ENCODE measurements at regions not wholly inside any gene's neighbourhood (a gene's known extent, or its start where the extent isn't known, plus 50 kb on each side); places are given as distances from the start of the nearest gene placed in this dataset.

DNA sequence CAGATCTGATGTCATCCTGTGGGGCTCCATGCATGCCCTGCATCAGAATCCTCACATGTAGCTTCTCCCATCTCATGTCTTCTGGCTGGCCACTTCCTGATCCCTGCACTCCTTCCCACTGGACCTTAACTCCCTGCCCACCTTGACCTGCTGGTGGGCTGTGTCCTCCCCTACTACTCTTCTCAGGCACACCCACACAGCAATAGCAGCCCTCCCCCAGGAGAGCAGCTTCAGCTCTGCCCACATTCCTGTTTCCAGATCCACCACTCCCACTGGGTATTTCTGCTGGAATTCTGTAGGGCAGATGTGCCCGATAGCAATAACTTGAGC is 137.0 kb upstream of the HS6ST1 start:
- no peaks in the 10 kb centered on the region for H3K36me3 ChIP-seq
- no peak overlapping the region for H3K27ac ChIP-seq
- FAIRE-seq: no peak
- H3K27me3 ChIP-seq: no peaks in the 10 kb centered on the region
- TF ChIP-seq, protein P1, sequence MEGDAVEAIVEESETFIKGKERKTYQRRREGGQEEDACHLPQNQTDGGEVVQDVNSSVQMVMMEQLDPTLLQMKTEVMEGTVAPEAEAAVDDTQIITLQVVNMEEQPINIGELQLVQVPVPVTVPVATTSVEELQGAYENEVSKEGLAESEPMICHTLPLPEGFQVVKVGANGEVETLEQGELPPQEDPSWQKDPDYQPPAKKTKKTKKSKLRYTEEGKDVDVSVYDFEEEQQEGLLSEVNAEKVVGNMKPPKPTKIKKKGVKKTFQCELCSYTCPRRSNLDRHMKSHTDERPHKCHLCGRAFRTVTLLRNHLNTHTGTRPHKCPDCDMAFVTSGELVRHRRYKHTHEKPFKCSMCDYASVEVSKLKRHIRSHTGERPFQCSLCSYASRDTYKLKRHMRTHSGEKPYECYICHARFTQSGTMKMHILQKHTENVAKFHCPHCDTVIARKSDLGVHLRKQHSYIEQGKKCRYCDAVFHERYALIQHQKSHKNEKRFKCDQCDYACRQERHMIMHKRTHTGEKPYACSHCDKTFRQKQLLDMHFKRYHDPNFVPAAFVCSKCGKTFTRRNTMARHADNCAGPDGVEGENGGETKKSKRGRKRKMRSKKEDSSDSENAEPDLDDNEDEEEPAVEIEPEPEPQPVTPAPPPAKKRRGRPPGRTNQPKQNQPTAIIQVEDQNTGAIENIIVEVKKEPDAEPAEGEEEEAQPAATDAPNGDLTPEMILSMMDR (IDR thresholded peaks at IDR 0.05): no peak
- no peak for ATAC-seq
- intact Hi-C loops (cut with DNase I): no loop called here
- WGBS, 2 donors: 96 to 100% methylated on average over 1 of the region's 1 CpG
- H3K4me1 ChIP-seq: no peaks in the 10 kb centered on the region
- H3K4me3 ChIP-seq: no peak overlapping the region
- no peaks in the 10 kb centered on the region for H3K9me3 ChIP-seq
- DNase-seq: peak in 1 of 6 donors; percentile 2

DNA sequence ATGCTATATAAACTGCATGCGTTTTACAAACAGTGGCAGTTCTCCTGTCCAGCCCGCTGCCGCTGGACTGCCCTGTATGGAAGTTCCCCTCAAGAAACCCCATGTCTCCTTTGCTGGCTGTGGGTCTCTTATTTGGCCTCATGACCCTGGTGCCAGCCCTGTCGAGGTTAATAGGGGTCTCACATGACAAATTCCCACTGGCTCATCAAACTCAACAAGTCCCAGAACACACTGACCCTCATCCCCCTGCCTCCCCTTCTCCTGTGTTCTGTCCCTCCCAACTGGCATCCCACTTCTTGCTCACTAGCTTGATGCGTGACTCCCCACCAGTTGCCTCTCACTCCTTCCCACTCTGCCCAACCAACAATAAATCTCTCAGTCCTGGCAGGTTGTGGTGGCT is 137.6 kb upstream of the HS6ST1 start:
- TF ChIP-seq, protein P1 (IDR thresholded peaks at IDR 0.05): no peak
- H3K4me3 ChIP-seq: no peak overlapping the region
- no peak overlapping the region for H3K27ac ChIP-seq
- ATAC-seq: no peak
- H3K9me3 ChIP-seq: no peaks in the 10 kb centered on the region
- DNase-seq: peak in 1 of 6 donors; percentile 2
- intact Hi-C loops (cut with DNase I): no loop called here
- no peaks in the 10 kb centered on the region for H3K27me3 ChIP-seq
- 90 to 93% methylated on average over 5 of the region's 5 CpGs for WGBS, 2 donors
- no peak for FAIRE-seq
- H3K36me3 ChIP-seq: no peaks in the 10 kb centered on the region
- no peaks in the 10 kb centered on the region for H3K4me1 ChIP-seq

DNA sequence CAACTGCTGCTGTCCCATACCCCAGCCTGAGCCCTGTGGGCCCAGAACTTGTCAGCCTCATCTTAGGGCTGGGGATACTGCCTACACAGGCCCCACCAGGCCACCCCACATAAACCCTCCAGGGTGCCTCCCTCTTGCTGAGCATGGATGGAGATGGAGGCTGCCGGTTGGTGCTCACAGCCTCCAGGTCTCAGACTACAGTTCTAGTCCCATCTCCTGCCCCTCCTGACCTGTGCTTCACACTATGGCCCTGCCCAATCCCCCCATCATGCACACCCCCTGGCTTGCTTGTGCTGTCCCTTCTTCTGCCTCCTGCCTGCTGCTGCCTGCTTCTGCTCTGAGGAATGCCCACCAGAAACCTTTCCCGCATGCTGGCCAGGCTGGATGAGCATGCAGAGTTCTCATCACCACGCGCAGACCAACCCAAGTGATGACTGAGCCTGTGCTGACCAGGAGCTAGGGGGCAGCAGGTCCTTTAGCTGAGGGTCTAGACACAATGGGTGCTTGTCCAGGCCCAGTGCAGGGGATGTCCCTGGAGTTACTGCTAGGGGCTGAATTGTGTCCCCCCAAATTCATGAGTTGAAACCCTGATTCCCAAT is 138.4 kb upstream of the HS6ST1 start:
- TF ChIP-seq, protein P1 (IDR thresholded peaks at IDR 0.05): no peak
- peak in 1 of 6 donors; percentile 8 for DNase-seq
- Histone ChIP-seq H3K4me3 (no peak overlapping the region), H3K36me3 (no peaks in the 10 kb centered on the region), H3K4me1 (no peaks in the 10 kb centered on the region), H3K27me3 (no peaks in the 10 kb centered on the region), H3K27ac (peak overlapping the region in 3 of 4 donors; percentile 16 to 64 (median 52)), H3K9me3 (no peaks in the 10 kb centered on the region)
- FAIRE-seq: no peak
- no peak for ATAC-seq
- whole genome bisulfite sequencing, 2 donors: 98% methylated on average over 4 of the region's 4 CpGs
- intact Hi-C loops (cut with DNase I): no loop called here

DNA sequence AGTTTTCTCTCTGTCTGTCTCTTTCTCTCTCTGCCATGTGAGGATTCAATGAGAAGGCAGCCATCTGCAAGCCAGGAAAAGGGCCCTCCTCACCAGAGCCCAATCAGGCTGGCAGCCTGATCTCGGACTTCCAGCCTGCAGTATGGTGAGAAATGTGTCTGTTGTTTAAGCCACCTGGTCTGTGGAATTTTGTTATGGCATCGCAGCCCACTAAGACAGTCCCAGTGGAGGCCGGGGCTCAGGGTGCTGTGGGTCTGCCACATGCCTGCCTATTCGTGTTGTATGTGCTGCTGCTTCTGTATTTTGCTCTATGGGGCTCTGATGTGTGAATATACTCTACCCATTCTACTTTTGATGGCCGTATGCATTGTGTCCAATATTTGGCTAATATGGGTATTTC is 139.0 kb upstream of the HS6ST1 start:
- H3K4me1 ChIP-seq: no peaks in the 10 kb centered on the region
- WGBS, 2 donors: 61 to 92% methylated on average over 5 of the region's 5 CpGs
- H3K4me3 ChIP-seq: no peak overlapping the region
- TF ChIP-seq, protein P1 (IDR thresholded peaks at IDR 0.05): no peak
- intact Hi-C loops (cut with DNase I): no loop called here
- peak overlapping the region in 3 of 4 donors; percentile 16 to 64 (median 52) for H3K27ac ChIP-seq
- no peaks in the 10 kb centered on the region for H3K9me3 ChIP-seq
- DNase-seq: no peak
- no peak for FAIRE-seq
- no peaks in the 10 kb centered on the region for H3K27me3 ChIP-seq
- ATAC-seq: no peak
- no peaks in the 10 kb centered on the region for H3K36me3 ChIP-seq

DNA sequence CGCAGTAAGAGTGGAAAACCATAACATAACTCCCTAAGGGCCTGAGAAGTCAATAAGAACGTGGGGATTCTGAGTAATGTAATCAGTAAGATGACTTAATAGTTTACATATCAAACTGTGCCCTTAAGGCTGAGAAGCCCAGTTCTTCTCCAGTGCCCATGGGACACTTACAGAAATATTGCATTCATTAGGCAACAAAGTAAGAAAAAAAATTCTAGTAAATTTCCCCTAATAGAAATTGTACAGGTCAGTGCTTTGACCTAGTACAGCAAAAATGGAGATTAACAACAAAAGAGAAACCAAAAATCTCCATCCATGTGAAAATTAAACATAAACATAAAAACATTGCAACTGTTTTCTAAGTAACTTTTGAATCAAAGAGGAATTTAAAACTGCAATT is 139.8 kb upstream of the HS6ST1 start:
- Histone ChIP-seq H3K36me3 (no peaks in the 10 kb centered on the region), H3K4me1 (no peaks in the 10 kb centered on the region), H3K27ac (peak overlapping the region in 2 of 4 donors; percentile 52 to 64), H3K4me3 (no peak overlapping the region), H3K9me3 (no peaks in the 10 kb centered on the region), H3K27me3 (no peaks in the 10 kb centered on the region)
- DNase-seq: no peak
- no peak for FAIRE-seq
- intact Hi-C loops (cut with DNase I): no loop called here
- WGBS, 2 donors: 50 to 54% methylated on average over 2 of the region's 2 CpGs
- TF ChIP-seq, protein P1 (IDR thresholded peaks at IDR 0.05): no peak
- peak in 1 of 4 donors; percentile 29 for ATAC-seq

All from pancreas (tissue), 10 donors.